ENCODE measurements at regions not wholly inside any gene's neighbourhood (a gene's known extent, or its start where the extent isn't known, plus 50 kb on each side); places are given as distances from the start of the nearest gene placed in this dataset.
"Not testable (repeated sequence)": the region's sequence is repeated elsewhere in the genome, so short reads cannot be mapped to it uniquely, and the experiment has no call there.

DNA sequence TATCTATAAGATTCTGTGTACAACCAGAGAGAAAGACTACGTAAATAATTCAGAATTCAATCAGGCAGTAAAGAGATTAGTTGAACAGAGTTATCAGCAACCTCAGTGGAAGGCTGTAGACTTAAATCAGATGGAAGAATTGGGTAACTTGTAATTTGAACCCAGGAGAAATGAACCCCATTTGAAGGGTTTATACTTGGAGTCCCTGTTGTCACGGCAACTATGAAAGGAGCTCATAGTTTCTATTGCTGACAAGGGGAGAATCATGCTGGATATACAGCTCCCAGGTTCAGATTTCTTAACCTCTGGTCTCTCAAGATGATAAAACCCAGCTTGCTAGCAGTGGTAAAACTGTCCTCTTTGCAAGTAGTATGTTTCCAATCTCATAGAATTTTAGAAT lies 54.4 kb upstream of the BMP4 start:
- peak; percentile 17 to 66 for DNase-seq

GRCh38 chr14:54023027-54023426 lies 66.4 kb upstream of the BMP4 start:
- DNase-seq = no peak

- peak; percentile 57 to 58 for DNase-seq
Observed at GRCh38 chr14:54025661-54026060, 69.0 kb upstream of the BMP4 start.

DNA sequence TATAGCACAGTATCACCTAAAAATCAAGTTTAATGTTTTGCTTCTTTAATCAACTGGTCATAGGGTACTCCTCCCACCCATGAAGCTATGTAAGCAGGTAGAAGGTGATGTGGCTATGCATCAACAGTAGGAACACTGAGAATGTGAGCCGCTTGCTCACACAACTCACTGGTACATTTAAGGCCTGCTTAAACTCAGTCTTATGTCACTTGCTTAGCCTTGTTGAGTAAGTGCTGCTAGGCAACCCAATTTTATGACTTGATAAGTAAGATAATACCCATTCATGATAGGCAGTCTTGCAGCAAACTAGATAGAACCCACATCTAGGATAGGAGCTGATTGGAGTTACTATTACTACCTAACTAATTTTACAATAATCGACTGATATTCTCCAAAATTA lies 70.0 kb upstream of the BMP4 start:
- DNase-seq = no peak

GRCh38 chr14:54030996-54031395 lies 74.4 kb upstream of the BMP4 start:
- DNase-seq = not testable (repeated sequence)

DNA sequence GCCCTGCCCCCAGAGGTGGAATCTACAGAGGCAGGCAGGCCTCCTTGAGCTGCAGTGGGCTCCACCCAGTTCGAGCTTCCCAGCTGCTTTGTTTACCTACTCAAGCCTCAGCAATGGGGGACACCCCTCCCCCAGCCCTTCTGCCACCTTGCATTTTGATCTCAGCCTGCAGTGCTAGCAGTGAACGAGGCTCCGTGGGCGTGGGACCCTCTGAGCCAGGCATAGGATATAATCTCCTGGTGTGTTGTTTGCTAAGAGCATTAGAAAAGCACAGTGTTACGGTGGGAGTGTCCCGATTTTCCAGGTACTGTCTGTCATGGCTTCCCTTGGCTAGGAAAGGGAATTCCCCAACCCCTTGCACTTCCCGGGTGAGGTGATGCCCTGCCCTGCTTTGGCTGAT lies 76.7 kb upstream of the BMP4 start:
- DNase-seq = not testable (repeated sequence)

GRCh38 chr14:54038724-54039123 lies 82.1 kb upstream of the BMP4 start:
- no peak for DNase-seq

GRCh38 chr14:54039311-54039710 lies 82.7 kb upstream of the BMP4 start:
- DNase-seq = no peak

GRCh38 chr14:54040846-54041245 lies 84.2 kb upstream of the BMP4 start:
- no peak for DNase-seq

DNA sequence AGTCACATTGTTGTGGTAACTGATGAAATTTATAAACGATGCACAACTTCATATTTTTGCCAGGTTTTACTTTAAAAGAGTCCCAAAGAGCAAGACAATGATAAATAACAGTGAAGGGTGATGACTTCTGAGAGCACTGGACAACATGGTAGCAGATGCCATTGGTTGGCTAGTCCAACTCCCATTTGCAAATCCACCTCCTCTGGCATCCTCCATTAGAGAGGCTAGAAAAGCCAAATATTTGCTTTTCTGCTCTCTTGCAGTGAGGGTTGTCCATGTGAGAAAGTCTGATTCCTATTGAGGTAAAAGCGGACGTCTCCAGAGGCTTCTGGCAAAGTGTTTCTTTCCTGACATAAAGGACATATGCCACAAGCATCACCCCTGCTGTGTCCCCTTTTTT lies 89.6 kb upstream of the BMP4 start:
- DNase-seq = no peak

DNA sequence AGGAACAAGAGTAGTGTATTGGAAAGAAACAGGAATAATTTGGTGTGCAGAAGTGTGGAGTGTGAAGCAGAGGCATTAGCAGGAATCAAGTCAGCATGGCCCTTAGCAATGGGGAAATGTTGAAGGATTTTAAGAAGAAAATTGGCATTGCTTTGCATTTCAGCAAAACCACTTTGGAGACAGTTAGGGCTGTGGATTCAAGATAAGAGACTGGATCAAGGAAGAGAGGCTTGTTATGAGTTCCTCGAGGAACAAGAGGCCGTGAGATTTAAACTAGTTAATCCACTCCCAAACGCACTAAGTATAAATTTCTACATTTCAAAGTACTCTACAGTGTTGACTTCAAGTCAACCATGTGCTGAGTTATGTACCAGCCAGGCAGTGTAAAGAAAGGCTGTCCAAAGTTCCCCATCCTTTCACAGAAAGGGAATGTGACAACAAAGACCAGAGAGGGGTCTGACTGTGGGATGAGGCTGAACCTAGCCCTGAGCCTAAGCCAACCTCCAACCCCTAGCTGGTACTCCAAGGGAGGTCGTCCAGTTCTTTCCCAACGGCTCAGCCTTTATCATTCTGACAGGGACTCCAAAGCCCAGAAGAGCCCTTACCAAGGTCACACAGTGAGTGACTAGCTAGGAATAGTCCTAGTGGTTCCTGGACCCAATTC lies 91.2 kb upstream of the BMP4 start:
- DNase-seq = no peak

DNA sequence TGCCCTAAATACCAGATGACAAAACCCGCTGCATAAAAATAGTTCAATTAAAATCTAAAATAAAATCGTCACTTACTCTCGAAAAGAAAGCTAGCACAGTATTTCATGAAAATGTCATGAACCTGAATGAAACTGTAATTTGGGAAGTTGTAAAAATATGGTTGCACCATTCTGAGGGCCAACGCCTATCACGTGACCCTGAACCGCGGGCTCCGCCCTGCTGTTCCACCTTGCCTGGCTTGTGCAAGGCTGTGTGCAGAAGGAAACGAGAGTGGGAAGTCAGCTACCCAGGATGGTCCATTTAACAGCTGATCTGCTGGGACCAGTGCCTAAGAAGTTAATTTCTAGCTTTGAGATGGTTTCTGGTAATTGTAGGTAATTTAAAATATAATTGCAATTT lies 91.7 kb upstream of the BMP4 start:
- DNase-seq = no peak

GRCh38 chr14:54048736-54049135 lies 92.1 kb upstream of the BMP4 start:
- DNase-seq = no peak

GRCh38 chr14:54050759-54051158 lies 94.1 kb upstream of the BMP4 start:
- no peak for DNase-seq

GRCh38 chr14:54052696-54053385 lies 96.2 kb upstream of the BMP4 start:
- no peak for DNase-seq

GRCh38 chr14:54053386-54053745 lies 96.7 kb upstream of the BMP4 start:
- no peak for DNase-seq

- DNase-seq = no peak
Observed at GRCh38 chr14:54058505-54058904, 101.9 kb upstream of the BMP4 start.

GRCh38 chr14:54083549-54084239 lies 127.1 kb upstream of the BMP4 start:
- no peak for DNase-seq

DNA sequence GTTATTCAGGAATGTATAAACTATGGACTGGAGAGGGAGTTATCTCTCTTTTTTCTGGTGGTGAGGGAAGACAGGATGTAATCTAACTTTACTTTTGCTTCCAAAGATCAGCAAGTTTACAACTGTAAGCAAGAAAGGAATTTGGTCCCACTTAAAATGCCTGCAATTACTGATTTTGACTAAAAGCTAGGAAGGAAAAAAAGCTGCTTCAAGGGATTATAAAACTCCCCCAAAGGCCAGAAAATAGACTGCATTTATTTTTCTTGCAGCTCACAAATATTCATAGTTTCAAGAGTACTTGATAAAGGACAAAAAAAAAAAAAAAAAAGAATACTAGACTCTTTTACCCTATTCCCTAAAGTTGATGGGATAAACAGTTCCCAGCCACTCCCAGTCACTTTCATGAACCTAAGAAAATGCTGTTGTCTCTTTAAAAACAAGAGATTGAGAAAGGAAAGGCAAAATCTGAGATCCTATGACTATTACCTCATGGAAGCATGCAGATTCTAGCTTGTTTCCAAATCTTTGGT lies 128.7 kb upstream of the BMP4 start:
- DNase-seq = no peak

GRCh38 chr14:54085841-54086240 lies 129.2 kb upstream of the BMP4 start:
- no peak for DNase-seq

DNA sequence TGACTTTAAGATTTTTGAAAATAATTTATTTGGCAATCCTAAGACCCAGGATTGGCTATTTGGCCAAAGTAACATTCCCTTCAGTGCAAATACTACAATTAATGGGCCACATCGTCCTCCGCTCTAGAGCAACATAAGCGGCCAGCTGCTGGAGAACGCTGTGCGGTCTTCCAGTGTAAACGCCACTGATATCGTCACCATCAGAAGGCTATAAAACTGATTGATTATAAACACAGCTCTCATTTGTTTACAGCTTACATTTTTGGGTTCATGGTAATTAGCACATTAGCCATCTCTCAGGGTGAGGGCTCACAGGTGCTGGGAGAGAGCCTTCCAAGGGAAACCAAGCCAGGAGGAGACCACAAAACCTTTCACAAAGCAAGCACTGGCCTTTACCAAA lies 130.1 kb upstream of the BMP4 start:
- DNase-seq = no peak

DNA sequence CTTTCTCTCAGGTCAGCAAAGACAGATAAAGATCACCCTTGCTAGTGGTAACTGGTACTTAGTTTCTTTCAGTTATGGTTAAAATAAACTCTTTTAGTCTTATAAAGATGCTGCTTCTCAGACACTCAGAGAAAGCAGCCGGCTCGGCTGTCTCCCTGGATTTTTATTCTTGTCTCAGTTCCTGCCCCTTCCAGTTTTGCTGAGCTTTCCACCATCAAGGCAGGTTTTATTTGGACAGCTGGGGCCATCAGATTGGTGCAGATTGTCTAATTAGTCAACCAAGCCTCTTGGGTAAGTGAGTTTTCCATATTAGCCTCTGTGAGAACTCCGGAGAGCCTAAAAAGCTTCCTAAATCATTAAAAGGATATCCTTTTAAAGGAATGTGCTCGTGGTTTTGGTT lies 130.8 kb upstream of the BMP4 start:
- peak in 1 of 2 experiments; percentile 20 for DNase-seq

GRCh38 chr14:54088271-54088670 lies 131.6 kb upstream of the BMP4 start:
- DNase-seq = no peak

DNA sequence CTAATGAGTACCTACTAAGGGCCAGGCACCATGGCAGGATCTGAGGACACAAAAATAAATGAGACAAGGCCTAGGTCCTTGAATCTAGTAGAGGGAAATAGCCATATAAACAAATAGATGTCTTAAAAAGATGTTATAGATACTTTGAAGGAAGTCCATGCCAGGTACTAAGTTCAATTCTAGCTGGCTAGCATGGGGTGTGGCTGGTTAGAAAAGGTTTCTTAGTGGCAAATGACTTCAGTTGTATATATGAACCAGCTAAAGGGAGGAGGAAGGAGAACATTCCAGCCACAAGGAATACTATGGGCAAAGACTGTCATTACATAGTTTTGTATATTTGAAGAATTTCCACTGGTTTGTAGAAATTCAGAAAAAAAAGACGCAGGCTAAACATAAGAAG lies 133.6 kb upstream of the BMP4 start:
- no peak for DNase-seq

Data from NCI-H524 (cell line).